Activated effector memory CD4-positive, alpha-beta T cell treated with anti-CD3 and anti-CD28 coated beads, Interleukin-2, amount 50 U/mL, for 16 hours (primary cell): ENCODE measurements at regions not wholly inside any gene's neighbourhood (a gene's known extent, or its start where the extent isn't known, plus 50 kb on each side); places are given as distances from the start of the nearest gene placed in this dataset.
"Not testable (repeated sequence)": the region's sequence is repeated elsewhere in the genome, so short reads cannot be mapped to it uniquely, and the experiment has no call there.

Experiments used
- DNase-seq: peaks from one replicate; pipeline ENCODE4 v3.0.0-alpha.2; 2020

GRCh38 chr5:5925191-5925590 lies 453.2 kb downstream of the MED10 start:
- DNase-seq: no peak

GRCh38 chr5:5919411-5919810 lies 458.9 kb downstream of the MED10 start:
- DNase-seq: no peak

- no peak for DNase-seq
Observed at GRCh38 chr5:5906778-5907177, 471.6 kb downstream of the MED10 start.

GRCh38 chr5:5905186-5905585 lies 473.2 kb downstream of the MED10 start:
- no peak for DNase-seq

GRCh38 chr5:5904113-5904512 lies 474.2 kb downstream of the MED10 start:
- DNase-seq: no peak

- DNase-seq: no peak
Observed at GRCh38 chr5:5902678-5903646, 475.4 kb downstream of the MED10 start.

- DNase-seq: no peak
Observed at GRCh38 chr5:5900350-5900749, 477.9 kb downstream of the ICE1 start.

GRCh38 chr5:5899716-5900115 lies 477.2 kb downstream of the ICE1 start:
- DNase-seq: no peak

- no peak for DNase-seq
Observed at GRCh38 chr5:5888284-5888683, 465.8 kb downstream of the ICE1 start.

- DNase-seq: no peak
Observed at GRCh38 chr5:5887833-5888232, 465.4 kb downstream of the ICE1 start.

- peak; percentile 71 for DNase-seq
Observed at GRCh38 chr5:5886812-5887486, 464.5 kb downstream of the ICE1 start.

- no peak for DNase-seq
Observed at GRCh38 chr5:5886353-5886752, 463.9 kb downstream of the ICE1 start.

- no peak for DNase-seq
Observed at GRCh38 chr5:5885782-5886181, 463.3 kb downstream of the ICE1 start.

GRCh38 chr5:5884593-5884992 lies 462.1 kb downstream of the ICE1 start:
- DNase-seq: no peak

- no peak for DNase-seq
Observed at GRCh38 chr5:5883562-5883961, 461.1 kb downstream of the ICE1 start.

- no peak for DNase-seq
Observed at GRCh38 chr5:5883146-5883545, 460.7 kb downstream of the ICE1 start.

GRCh38 chr5:5882706-5883105 lies 460.2 kb downstream of the ICE1 start:
- DNase-seq: no peak

GRCh38 chr5:5881294-5881693 lies 458.8 kb downstream of the ICE1 start:
- DNase-seq: no peak

GRCh38 chr5:5880077-5880763 lies 457.7 kb downstream of the ICE1 start:
- no peak for DNase-seq

- DNase-seq: no peak
Observed at GRCh38 chr5:5857396-5857795, 434.9 kb downstream of the ICE1 start.

GRCh38 chr5:5854087-5854486 lies 431.6 kb downstream of the ICE1 start:
- DNase-seq: no peak

- DNase-seq: no peak
Observed at GRCh38 chr5:5838493-5838892, 416.0 kb downstream of the ICE1 start.

- not testable (repeated sequence) for DNase-seq
Observed at GRCh38 chr5:5831622-5832021, 409.1 kb downstream of the ICE1 start.

- DNase-seq: no peak
Observed at GRCh38 chr5:5828619-5829018, 406.1 kb downstream of the ICE1 start.
